ENCODE measurements at regions not wholly inside any gene's neighbourhood (a gene's known extent, or its start where the extent isn't known, plus 50 kb on each side); places are given as distances from the start of the nearest gene placed in this dataset.

GRCh38 chr15:25055356-25056068, 100.7 kb downstream of the SNRPN start:
- TF ChIP-seq CTCF (IDR thresholded peaks at IDR 0.05; ENCODE audit: low read depth, low read length) = no peak
- TF ChIP-seq EZH2phosphoT487 (IDR thresholded peaks at IDR 0.05; ENCODE audit: low read depth) = no peak

All from OCI-LY3 (cell line).